Gastroesophageal sphincter (tissue), 4 donors: ENCODE measurements at regions not wholly inside any gene's neighbourhood (a gene's known extent, or its start where the extent isn't known, plus 50 kb on each side); places are given as distances from the start of the nearest gene placed in this dataset.

Experiments used
- ATAC-seq: fragments of 150-250 bp; one replicate; pipeline ENCODE4 v1.9.1; 2016; ENCODE audit warnings: mild to moderate bottlenecking, moderate library complexity
- H3K27ac ChIP-seq, 4 donors: fragments of 200-600 bp; sonication (generic) in 3 of 4; 1 replicate in 3 of 4; 2 replicates in 1 of 4; pipeline ENCODE4 v1.5.1; 2016 to 2019
- H3K27me3 ChIP-seq: fragments of 200-600 bp; sonication (generic); one replicate; pipeline ENCODE4 v1.5.1; 2019
- H3K36me3 ChIP-seq, 2 donors: fragments of 200-600 bp; sonication (generic); one replicate each; pipeline ENCODE4 v1.5.1; 2019; ENCODE audit warnings: control low read depth in 1 of 2
- H3K4me1 ChIP-seq, 3 donors: fragments of 200-600 bp; sonication (generic); 1 replicate in 2 of 3; 2 replicates in 1 of 3; pipeline ENCODE4 v1.5.1; 2016 to 2019; ENCODE audit warnings: control low read depth in 2 of 3
- H3K4me3 ChIP-seq, 2 donors: fragments of 200-600 bp; sonication (generic); one replicate each; pipeline ENCODE4 v1.5.1; 2019; ENCODE audit warnings: mild to moderate bottlenecking in 1 of 2, moderate library complexity in 1 of 2
- H3K9me3 ChIP-seq, 3 donors: fragments of 200-600 bp; sonication (generic); one replicate each; pipeline ENCODE4 v1.5.1; 2017 to 2019; ENCODE audit warnings: control low read depth in 2 of 3
- EP300 ChIP-seq: sonication (generic); formaldehyde crosslinking; IDR thresholded peaks from one replicate; pipeline ENCODE4 v1.6.1; 2017; ENCODE audit warnings: antibody characterized with exemption, mild to moderate bottlenecking
- POLR2A ChIP-seq, 2 donors: fragments of 450-650 bp; IDR thresholded peaks; one replicate each; pipeline ENCODE4 v1.6.1; 2017; ENCODE audit warnings: antibody characterized with exemption in 2 of 2, mild to moderate bottlenecking in 2 of 2, moderate library complexity in 1 of 2
- POLR2AphosphoS5 ChIP-seq: sonication (generic); formaldehyde crosslinking; IDR thresholded peaks from one replicate; pipeline ENCODE4 v1.6.1; 2017; ENCODE audit warnings: antibody characterized with exemption
- WGBS, 2 donors: methylation state at CpG; one replicate each; pipeline ENCODE4 v1.1.5; 2018; ENCODE audit warnings: low coverage in 1 of 2; 5-methylcytosine and 5-hydroxymethylcytosine counted together
- TF ChIP-seq, protein P1 (sequence below), 4 experiments: fragments of 200-600 bp in 2 of 4; fragments of 450-650 bp in 2 of 4; sonication (generic) in 1 of 4; IDR thresholded peaks; one replicate each; pipeline ENCODE4 v1.5.1; 2017 to 2019; ENCODE audit warnings: antibody characterized with exemption in 4 of 4, mild to moderate bottlenecking in 2 of 4, moderate library complexity in 2 of 4

GRCh38 chr20:60955706-60956105 lies 296.4 kb upstream of the CDH4 start:
- H3K36me3 ChIP-seq, result no peaks in the 10 kb centered on the region
- no peaks in the 10 kb centered on the region for H3K9me3 ChIP-seq
- TF ChIP-seq, protein P1, sequence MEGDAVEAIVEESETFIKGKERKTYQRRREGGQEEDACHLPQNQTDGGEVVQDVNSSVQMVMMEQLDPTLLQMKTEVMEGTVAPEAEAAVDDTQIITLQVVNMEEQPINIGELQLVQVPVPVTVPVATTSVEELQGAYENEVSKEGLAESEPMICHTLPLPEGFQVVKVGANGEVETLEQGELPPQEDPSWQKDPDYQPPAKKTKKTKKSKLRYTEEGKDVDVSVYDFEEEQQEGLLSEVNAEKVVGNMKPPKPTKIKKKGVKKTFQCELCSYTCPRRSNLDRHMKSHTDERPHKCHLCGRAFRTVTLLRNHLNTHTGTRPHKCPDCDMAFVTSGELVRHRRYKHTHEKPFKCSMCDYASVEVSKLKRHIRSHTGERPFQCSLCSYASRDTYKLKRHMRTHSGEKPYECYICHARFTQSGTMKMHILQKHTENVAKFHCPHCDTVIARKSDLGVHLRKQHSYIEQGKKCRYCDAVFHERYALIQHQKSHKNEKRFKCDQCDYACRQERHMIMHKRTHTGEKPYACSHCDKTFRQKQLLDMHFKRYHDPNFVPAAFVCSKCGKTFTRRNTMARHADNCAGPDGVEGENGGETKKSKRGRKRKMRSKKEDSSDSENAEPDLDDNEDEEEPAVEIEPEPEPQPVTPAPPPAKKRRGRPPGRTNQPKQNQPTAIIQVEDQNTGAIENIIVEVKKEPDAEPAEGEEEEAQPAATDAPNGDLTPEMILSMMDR (IDR thresholded peaks at IDR 0.05), result no peak
- TF ChIP-seq POLR2AphosphoS5, result peak; percentile 10
- H3K4me3 ChIP-seq, result no peak overlapping the region
- H3K27me3 ChIP-seq, result no peaks in the 10 kb centered on the region
- 25 to 66% methylated on average over 2 of the region's 2 CpGs for WGBS, 2 donors
- H3K27ac ChIP-seq, result no peak overlapping the region
- ATAC-seq, result no peak
- H3K4me1 ChIP-seq, result peaks cover 0 to 12% (median 0%) of the 10 kb centered on the region in 3 donors

DNA sequence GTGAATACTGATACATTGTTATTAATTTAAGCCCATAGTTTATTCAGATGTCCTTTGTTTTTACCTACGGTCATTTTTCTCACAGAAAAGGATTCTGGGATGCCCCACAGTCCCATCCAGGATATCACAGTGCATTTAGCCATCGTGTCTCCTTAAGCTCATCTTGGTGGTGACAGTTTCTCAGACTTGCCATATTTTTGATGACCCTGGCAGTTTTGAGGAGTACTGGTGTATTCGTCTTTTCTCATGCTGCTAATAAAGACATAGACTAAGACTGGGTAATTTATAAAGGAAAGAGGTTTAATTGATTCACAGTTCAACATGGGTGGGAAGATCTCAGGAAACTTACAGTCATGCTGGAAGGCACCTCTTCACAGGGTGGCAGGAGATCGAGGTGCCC lies 295.9 kb upstream of the CDH4 start:
- no peak overlapping the region for H3K4me3 ChIP-seq
- TF ChIP-seq POLR2AphosphoS5 (no peak), POLR2A (IDR thresholded peaks at IDR 0.05) (no peak), EP300 (no peak)
- TF ChIP-seq, protein P1 (IDR thresholded peaks at IDR 0.05), result no peak
- no peaks in the 10 kb centered on the region for H3K27me3 ChIP-seq
- H3K36me3 ChIP-seq, result no peaks in the 10 kb centered on the region
- 54 to 69% methylated on average over 3 to 4 of the region's 4 CpGs for WGBS, 2 donors
- H3K9me3 ChIP-seq, result no peaks in the 10 kb centered on the region
- no peak overlapping the region for H3K27ac ChIP-seq
- peaks cover 0 to 12% (median 0%) of the 10 kb centered on the region in 3 donors for H3K4me1 ChIP-seq
- ATAC-seq, result no peak

GRCh38 chr20:60957621-60958020 lies 294.4 kb upstream of the CDH4 start:
- TF ChIP-seq, protein P1 (IDR thresholded peaks at IDR 0.05), result no peak
- no peak for TF ChIP-seq POLR2A (IDR thresholded peaks at IDR 0.05)
- no peak for TF ChIP-seq EP300
- TF ChIP-seq POLR2AphosphoS5, result no peak
- Histone ChIP-seq H3K4me1 (peaks cover 0 to 16% (median 0%) of the 10 kb centered on the region in 3 donors), H3K27me3 (no peaks in the 10 kb centered on the region), H3K36me3 (no peaks in the 10 kb centered on the region), H3K9me3 (no peaks in the 10 kb centered on the region), H3K4me3 (no peak overlapping the region), H3K27ac (no peak overlapping the region)
- ATAC-seq, result no peak
- 63 to 66% methylated on average over 3 of the region's 3 CpGs for WGBS, 2 donors

GRCh38 chr20:60959971-60960370 lies 292.1 kb upstream of the CDH4 start:
- 65 to 67% methylated on average over 3 of the region's 3 CpGs for WGBS, 2 donors
- no peaks in the 10 kb centered on the region for H3K27me3 ChIP-seq
- TF ChIP-seq POLR2A (IDR thresholded peaks at IDR 0.05), result no peak
- no peak for TF ChIP-seq EP300
- TF ChIP-seq, protein P1 (IDR thresholded peaks at IDR 0.05), result no peak
- TF ChIP-seq POLR2AphosphoS5, result no peak
- no peak overlapping the region for H3K4me3 ChIP-seq
- H3K9me3 ChIP-seq, result no peaks in the 10 kb centered on the region
- ATAC-seq, result no peak
- no peaks in the 10 kb centered on the region for H3K36me3 ChIP-seq
- peaks cover 0 to 34% (median 0%) of the 10 kb centered on the region in 3 donors for H3K4me1 ChIP-seq
- H3K27ac ChIP-seq, result no peak overlapping the region

- H3K4me3 ChIP-seq, result no peak overlapping the region
- H3K36me3 ChIP-seq, result no peaks in the 10 kb centered on the region
- no peak overlapping the region for H3K27ac ChIP-seq
- TF ChIP-seq EP300 (no peak), POLR2AphosphoS5 (no peak)
- H3K4me1 ChIP-seq, result peaks cover 0 to 29% (median 0%) of the 10 kb centered on the region in 3 donors
- H3K27me3 ChIP-seq, result no peaks in the 10 kb centered on the region
- 10 to 73% methylated on average over 2 to 5 of the region's 5 CpGs for WGBS, 2 donors
- ATAC-seq, result no peak
- H3K9me3 ChIP-seq, result no peaks in the 10 kb centered on the region
Measured at GRCh38 chr20:60960500-60960899, 291.6 kb upstream of the CDH4 start.
